GM19328 (cell line): ENCODE measurements at regions not wholly inside any gene's neighbourhood (a gene's known extent, or its start where the extent isn't known, plus 50 kb on each side); places are given as distances from the start of the nearest gene placed in this dataset.

Source experiments
- ATAC-seq: cut with Tn5 transposase; IDR thresholded peaks from one replicate; pipeline ENCODE4 v1.9.1; 2021; ENCODE audit warnings: mild to moderate bottlenecking, moderate library complexity; ENCODE audit not compliant: unreplicated experiment

GRCh38 chr1:114342376-114342775 is 168.6 kb downstream of the TRIM33 start:
- ATAC-seq, result no peak

GRCh38 chr1:114341856-114342255 is 169.1 kb downstream of the TRIM33 start:
- no peak for ATAC-seq

GRCh38 chr1:114341299-114341698 is 169.7 kb downstream of the TRIM33 start:
- no peak for ATAC-seq

GRCh38 chr1:114340892-114341291 is 170.1 kb downstream of the TRIM33 start:
- ATAC-seq, result no peak

- no peak for ATAC-seq
Observed at GRCh38 chr1:114339379-114339778, 171.6 kb downstream of the TRIM33 start.

GRCh38 chr1:114338191-114338890 is 172.7 kb downstream of the TRIM33 start:
- ATAC-seq, result no peak

GRCh38 chr1:114337417-114337816 is 173.6 kb downstream of the TRIM33 start:
- ATAC-seq, result no peak

GRCh38 chr1:114336360-114336759 is 174.6 kb downstream of the TRIM33 start:
- ATAC-seq, result no peak

- ATAC-seq, result no peak
Observed at GRCh38 chr1:114335273-114335672, 175.7 kb downstream of the TRIM33 start.

GRCh38 chr1:114334297-114334696 is 176.7 kb downstream of the TRIM33 start:
- ATAC-seq, result no peak

- ATAC-seq, result no peak
Observed at GRCh38 chr1:114333690-114334089, 177.3 kb downstream of the TRIM33 start.

GRCh38 chr1:114331936-114332335 is 178.3 kb upstream of the SYT6 start:
- ATAC-seq, result no peak

- ATAC-seq, result no peak
Observed at GRCh38 chr1:114330451-114330983, 176.8 kb upstream of the SYT6 start.

GRCh38 chr1:114328361-114328904 is 174.8 kb upstream of the SYT6 start:
- ATAC-seq, result no peak

GRCh38 chr1:114324662-114324965 is 170.9 kb upstream of the SYT6 start:
- ATAC-seq, result no peak

GRCh38 chr1:114323959-114324661 is 170.4 kb upstream of the SYT6 start:
- ATAC-seq, result no peak

- ATAC-seq, result no peak
Observed at GRCh38 chr1:114322734-114323133, 169.1 kb upstream of the SYT6 start.

- ATAC-seq, result no peak
Observed at GRCh38 chr1:114322207-114322606, 168.5 kb upstream of the SYT6 start.

- ATAC-seq, result no peak
Observed at GRCh38 chr1:114320586-114320985, 166.9 kb upstream of the SYT6 start.

- no peak for ATAC-seq
Observed at GRCh38 chr1:114319418-114319817, 165.7 kb upstream of the SYT6 start.

- ATAC-seq, result no peak
Observed at GRCh38 chr1:114318961-114319360, 165.3 kb upstream of the SYT6 start.

GRCh38 chr1:114316204-114316603 is 162.5 kb upstream of the SYT6 start:
- ATAC-seq, result no peak
